ENCODE measurements at regions not wholly inside any gene's neighbourhood (a gene's known extent, or its start where the extent isn't known, plus 50 kb on each side); places are given as distances from the start of the nearest gene placed in this dataset.

GRCh38 chr12:71349950-71350349 lies 89.6 kb upstream of the LGR5 start:
- no peak for TF ChIP-seq CTCF (IDR thresholded peaks at IDR 0.05; ENCODE audit: control extremely low read depth, extremely low read depth, low read depth, missing control alignments)
- ChIA-PET CTCF (interaction anchor here (0.8 to 1.2 kb wide), 3 partner anchors 10 to 47 kb away, joined by 3 to 4 read pairs (median 3); no protein-coding TSS in a partner anchor), POLR2A (no interaction called here)
- no peak for DNase-seq (ENCODE audit: extremely low spot score)

GRCh38 chr12:71338933-71339332 lies 100.7 kb upstream of the LGR5 start:
- no peak for DNase-seq (ENCODE audit: extremely low spot score)
- ChIA-PET CTCF (no interaction called here), POLR2A (no interaction called here)
- no peak for TF ChIP-seq CTCF (IDR thresholded peaks at IDR 0.05; ENCODE audit: control extremely low read depth, extremely low read depth, low read depth, missing control alignments)

GRCh38 chr12:71335963-71336257 lies 103.7 kb upstream of the LGR5 start:
- DNase-seq (ENCODE audit: extremely low spot score) = no peak
- CTCF ChIA-PET = no interaction called here
- POLR2A ChIA-PET = no interaction called here
- TF ChIP-seq CTCF (IDR thresholded peaks at IDR 0.05; ENCODE audit: control extremely low read depth, extremely low read depth, low read depth, missing control alignments) = no peak

GRCh38 chr12:71335151-71335962 lies 104.2 kb upstream of the LGR5 start:
- DNase-seq (ENCODE audit: extremely low spot score) = no peak
- ChIA-PET POLR2A (no interaction called here), CTCF (no interaction called here)
- no peak for TF ChIP-seq CTCF (IDR thresholded peaks at IDR 0.05; ENCODE audit: control extremely low read depth, extremely low read depth, low read depth, missing control alignments)

- CTCF ChIA-PET = no interaction called here
- POLR2A ChIA-PET = no interaction called here
- no peak for DNase-seq (ENCODE audit: extremely low spot score)
- TF ChIP-seq CTCF (IDR thresholded peaks at IDR 0.05; ENCODE audit: control extremely low read depth, extremely low read depth, low read depth, missing control alignments) = no peak
Observed at GRCh38 chr12:71333418-71333817, 106.2 kb upstream of the LGR5 start.

- ChIA-PET CTCF (interaction anchor here (1.6 kb wide), 1 partner anchor 11 kb away, joined by 4 read pairs; no protein-coding TSS in a partner anchor), POLR2A (no interaction called here)
- TF ChIP-seq CTCF (IDR thresholded peaks at IDR 0.05; ENCODE audit: control extremely low read depth, extremely low read depth, low read depth, missing control alignments) = no peak
- DNase-seq (ENCODE audit: extremely low spot score) = no peak
Observed at GRCh38 chr12:71329956-71330355, 109.6 kb upstream of the LGR5 start.
